Sigmoid colon (tissue), 4 donors: ENCODE measurements at regions not wholly inside any gene's neighbourhood (a gene's known extent, or its start where the extent isn't known, plus 50 kb on each side); places are given as distances from the start of the nearest gene placed in this dataset.

Source experiments
- CTCF ChIP-seq, 4 experiments: fragments of 450-650 bp in 3 of 4; fragments of 200-600 bp in 1 of 4; IDR thresholded peaks; one replicate each; pipeline ENCODE4 v1.5.1; 2016 to 2019; ENCODE audit warnings: antibody characterized with exemption in 4 of 4, mild to moderate bottlenecking in 3 of 4, moderate library complexity in 2 of 4
- EP300 ChIP-seq, 4 donors: sonication (generic); formaldehyde crosslinking; IDR thresholded peaks; one replicate each; pipeline ENCODE4 v1.6.1; 2017; ENCODE audit warnings: antibody characterized with exemption in 4 of 4
- POLR2A ChIP-seq, 2 donors: fragments of 450-650 bp; IDR thresholded peaks; one replicate each; pipeline ENCODE4 v1.6.1; 2016; ENCODE audit warnings: antibody characterized with exemption in 2 of 2, mild to moderate bottlenecking in 2 of 2, moderate library complexity in 2 of 2
- POLR2AphosphoS5 ChIP-seq, 4 donors: sonication (generic); formaldehyde crosslinking; IDR thresholded peaks; one replicate each; pipeline ENCODE4 v1.6.1; 2017; ENCODE audit warnings: antibody characterized with exemption in 4 of 4

DNA sequence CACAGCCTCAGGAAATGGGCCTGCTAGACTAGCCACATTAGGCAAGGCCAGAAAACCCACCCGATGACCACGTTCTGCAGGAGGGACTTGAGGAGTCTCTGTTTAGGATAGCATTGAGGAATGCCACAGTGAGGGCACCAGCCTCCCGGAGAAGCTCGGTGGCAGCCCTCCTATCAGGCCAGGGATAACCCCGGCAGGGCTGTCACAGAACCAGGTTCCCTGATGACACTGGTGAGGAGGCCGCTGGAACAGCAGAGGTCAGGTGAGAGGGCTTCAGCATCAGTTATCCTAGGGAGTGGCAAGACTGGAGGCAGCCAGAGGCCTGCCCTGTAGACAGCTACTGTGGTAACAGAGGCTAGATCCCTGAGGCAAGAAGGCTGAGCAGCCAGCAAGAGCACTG lies 157.6 kb downstream of the MYLK4 start:
- TF ChIP-seq EP300 (IDR thresholded peaks at IDR 0.05) = no peak
- no peak for TF ChIP-seq CTCF (IDR thresholded peaks at IDR 0.05)
- no peak for TF ChIP-seq POLR2A (IDR thresholded peaks at IDR 0.05)
- TF ChIP-seq POLR2AphosphoS5 (IDR thresholded peaks at IDR 0.05) = no peak
